NCI-H2171 treated with DMSO at 0.1 percent for 48 hours (cell line): ENCODE measurements at regions not wholly inside any gene's neighbourhood (a gene's known extent, or its start where the extent isn't known, plus 50 kb on each side); places are given as distances from the start of the nearest gene placed in this dataset.
"Not testable (repeated sequence)": the region's sequence is repeated elsewhere in the genome, so short reads cannot be mapped to it uniquely, and the experiment has no call there.

Experiments
- DNase-seq: peaks from one replicate; lab custom pipeline; 2025; lab: John Stamatoyannopoulos, UW

DNA sequence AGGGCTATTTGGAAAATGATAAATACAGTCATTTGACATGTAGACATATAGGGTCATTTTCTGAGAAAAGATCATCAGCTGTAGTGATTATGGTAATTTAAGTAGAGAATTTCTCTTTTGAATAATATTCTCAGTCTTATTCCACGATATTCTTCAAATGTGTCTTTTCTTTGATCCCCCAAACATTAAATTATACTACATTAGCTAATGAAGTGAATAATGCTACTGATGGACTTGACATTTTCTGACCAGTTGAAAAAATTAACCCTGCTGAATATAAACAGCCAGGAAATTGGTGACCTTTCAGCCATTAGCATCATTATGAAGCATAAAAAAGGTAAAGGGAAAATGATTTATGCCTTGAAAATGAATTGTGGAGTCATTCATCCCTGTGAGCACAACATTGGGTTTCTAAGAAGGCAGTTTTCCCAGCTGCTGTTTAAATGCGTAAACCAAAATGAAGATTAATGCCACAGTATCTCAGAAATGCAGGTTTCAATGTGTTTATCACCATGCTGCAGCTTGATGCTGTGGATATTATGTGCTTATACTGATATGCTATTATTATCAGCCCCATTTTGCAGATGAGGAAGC, 489.1 kb downstream of the KCTD16 start:
- no peak for DNase-seq

DNA sequence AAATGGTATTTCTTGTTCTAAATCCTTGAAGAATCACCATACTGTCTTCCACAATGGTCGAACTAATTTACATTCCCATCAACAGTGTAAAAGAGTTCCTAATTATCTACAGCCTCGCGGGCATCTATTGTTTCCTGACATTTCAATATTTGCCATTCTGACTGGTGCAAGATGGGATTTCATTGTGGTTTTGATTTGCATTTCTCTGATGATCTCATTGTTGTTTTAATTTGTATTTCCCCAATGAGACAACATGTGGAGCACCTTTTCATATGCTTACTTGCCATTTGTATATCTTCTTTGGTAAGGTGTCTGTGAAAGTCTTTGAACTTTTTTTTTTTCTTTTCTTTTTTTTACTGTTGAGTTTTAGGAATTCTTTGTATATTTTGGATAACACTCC, 473.6 kb downstream of the KCTD16 start:
- no peak for DNase-seq

DNA sequence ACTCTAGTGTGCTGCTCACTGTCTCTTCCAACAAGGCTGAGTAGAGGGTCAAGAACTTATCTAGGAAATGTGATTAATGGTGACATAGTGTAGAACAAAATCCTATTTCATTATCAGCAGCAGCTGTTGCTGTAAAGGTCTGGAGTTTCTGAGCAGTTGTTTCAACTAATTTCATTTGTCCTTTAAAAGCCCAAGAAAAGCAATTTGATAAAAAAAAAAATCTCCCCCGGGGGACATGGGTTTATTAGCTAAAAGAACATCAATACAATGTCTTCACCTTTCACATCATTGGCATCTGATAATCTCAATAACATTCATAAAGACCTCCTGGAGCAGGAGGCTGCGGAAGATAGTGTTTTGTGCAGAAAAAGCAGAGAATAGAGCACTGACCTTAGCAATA, 468.1 kb downstream of the KCTD16 start:
- DNase-seq, result no peak

DNA sequence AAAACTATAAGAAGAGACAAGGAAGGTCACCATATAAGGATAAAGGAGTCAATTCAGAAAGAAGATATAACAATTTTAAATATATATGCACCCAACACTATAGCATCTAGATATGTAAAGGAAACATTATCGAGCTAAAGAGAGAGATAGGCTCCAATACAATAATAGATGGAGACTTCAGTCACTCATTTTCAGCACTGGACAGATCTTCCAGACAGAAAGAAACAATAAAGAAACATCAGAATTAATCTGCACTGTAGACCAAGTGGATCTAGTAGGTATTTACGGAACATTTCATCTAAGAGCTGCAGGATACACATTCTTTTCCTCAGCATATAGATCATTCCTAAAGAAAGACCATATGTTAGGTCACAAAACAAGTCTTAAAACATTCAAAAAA, 463.5 kb downstream of the KCTD16 start:
- DNase-seq, result no peak

DNA sequence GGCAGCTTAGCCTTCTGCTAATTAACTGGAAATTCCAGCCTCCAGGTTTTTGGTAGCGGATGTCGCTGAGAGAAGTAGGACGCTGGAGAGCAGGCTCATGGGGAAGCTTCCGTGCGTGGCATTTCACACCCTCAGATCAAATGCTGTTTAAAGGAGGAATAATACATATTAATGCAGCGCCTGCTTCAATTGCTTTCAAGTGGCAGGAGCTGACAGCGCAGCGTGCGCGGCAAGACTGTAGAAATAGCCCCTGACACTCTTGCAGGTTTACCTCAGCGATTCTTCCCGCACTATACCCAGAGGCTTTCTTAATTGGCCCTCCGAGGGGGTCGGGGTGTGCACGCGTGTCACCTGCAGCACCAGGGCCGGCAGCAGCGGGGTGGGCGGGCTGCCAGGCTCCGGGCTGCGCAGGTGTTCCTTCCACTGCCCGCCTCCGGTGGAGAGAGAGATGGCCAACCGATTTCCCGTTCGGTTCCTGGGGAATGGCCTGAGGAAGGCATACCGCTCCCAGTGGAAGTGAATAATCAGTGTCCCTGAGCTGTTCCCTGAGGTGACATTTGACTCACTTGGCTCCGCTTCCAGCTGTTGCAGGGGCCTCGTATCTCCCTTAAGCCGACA, 427.9 kb downstream of the KCTD16 start:
- peak; percentile 49 for DNase-seq

DNA sequence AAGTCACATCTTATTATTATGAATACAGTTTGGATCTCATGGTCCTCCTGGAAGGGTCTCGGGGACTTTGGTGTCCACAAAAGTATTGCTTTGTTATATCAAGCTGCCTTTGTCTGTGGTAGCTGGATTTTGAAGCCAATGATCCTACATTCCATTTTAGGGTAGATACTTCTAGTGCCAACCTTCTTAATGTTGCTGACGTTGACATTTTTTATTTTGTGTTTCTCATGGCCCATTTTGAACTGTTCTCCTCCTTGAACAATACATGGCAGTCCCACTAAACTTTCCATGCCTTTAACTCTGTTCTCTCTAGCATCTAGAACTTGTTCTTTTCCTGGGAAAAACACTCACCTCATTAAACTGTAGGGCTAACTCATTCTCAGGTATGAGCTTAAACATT, 425.8 kb downstream of the KCTD16 start:
- no peak for DNase-seq

DNA sequence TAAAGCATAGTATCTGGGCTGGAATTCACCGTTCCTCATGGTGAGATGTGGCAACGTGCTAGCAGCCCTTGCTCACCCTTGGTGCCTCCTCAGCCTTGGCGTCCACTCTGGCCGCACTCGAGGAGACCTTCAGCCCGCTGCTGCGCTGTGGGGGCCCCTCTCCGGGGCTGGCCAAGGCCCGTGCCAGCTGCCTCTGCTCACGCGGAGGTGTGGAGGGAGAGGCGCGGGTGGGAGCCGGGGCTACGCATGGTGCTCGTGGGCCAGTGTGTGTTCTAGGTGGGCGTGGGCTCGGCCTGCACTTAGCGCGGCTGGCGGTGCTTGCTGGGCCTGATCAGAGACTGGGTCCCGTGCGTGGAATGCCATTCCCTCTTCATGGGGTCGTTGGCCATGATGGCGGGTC, 424.2 kb downstream of the KCTD16 start:
- DNase-seq, result no peak

DNA sequence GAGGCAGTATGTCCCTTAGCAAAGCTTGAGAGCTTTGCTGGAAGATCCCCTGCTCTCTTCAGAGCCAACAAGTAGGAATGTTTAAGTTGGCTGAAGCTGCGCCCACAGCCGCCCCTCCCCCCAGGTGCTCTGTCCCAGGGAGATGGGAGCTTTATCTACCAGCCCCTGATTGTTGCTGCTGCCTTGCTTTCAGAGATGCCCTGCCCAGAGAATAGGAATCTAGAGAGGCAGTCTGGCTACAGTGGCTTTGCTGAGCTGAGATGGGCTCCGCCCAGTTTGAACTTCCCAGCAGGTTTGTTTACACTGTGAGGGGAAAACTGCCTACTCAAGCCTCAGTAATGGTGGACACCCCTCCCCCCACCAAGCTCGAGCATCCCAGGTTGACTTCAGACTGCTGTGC, 423.6 kb downstream of the KCTD16 start:
- not testable (repeated sequence) for DNase-seq

DNA sequence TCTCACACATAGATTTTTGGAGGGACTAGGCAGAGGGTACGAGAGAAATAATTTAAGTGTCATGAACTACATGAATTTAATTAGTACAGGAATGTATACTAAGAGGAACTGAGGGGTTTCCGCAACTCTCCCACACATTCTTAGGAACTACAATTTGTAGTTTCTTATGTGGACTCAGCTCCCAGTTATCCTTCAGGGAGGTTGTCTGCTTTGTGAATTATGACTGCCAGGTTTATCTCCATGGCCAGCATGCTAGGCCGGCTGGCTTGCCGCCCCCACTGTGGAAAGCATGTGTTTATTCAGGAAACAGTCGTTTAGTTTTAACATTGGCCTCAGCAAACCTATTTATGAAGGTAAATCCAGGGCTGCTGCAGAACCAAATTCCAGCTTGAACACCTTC, 415.0 kb downstream of the KCTD16 start:
- no peak for DNase-seq

DNA sequence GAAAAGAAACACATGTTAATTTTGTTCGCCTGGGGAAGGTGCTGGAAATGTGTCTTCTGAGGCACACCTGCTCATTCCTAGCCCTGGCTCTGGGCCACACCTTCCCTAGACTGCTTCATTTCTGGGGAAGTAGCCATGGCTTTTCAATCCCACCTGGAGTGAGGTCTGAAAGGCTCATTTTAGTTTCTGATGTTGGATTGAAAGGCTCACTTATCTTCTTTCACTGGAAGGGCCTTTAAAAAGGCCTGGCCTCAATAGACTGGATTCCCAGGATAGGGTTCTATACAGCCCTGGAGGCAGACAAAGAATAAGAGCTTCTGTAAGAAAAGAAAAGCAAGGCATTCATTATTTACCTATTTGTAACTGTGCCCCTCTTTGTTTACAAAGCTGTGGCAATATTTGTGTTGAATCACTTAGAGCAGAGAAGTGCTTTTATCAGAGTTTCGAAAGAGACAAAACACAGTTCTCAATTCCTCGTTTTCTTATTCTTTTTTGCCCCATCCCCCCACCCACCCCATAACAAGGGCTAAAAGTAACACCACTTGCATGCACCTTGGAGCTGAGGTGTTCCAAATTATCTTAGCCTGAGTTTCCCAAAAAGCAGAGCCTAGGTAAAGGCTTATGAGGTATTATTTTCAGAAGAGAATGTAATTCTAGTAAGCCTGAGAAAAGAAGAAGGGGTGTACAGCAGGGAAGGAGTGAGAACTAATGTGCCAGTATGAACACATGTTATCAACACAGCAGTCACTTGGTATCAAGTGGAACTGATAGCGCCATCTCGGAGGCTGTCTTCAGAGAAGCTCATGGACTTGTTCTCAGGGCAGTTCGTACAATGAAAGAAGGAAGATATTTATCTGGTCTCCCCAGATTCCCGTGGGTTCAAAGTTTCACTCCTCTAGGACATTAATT, 413.1 kb downstream of the KCTD16 start:
- no peak for DNase-seq

DNA sequence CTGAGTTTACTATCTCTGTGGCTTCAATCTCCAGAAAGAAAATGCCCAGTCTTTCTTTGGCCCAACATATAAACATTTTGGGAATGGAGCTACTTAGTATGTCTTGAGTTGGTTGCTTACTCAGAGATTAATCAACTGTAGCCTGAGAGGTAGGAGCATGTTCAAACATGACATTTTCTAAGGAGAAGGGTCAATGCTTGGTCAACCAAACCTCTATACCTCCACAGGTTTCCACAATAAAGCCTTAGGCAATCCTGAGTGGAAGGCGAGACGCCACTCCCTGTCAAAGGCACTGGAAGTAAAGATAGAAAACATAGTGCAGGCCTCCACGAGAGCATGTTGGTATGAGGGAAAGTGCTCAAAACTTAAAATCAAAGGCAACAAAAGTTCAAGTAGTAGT, 411.4 kb downstream of the KCTD16 start:
- DNase-seq, result no peak

DNA sequence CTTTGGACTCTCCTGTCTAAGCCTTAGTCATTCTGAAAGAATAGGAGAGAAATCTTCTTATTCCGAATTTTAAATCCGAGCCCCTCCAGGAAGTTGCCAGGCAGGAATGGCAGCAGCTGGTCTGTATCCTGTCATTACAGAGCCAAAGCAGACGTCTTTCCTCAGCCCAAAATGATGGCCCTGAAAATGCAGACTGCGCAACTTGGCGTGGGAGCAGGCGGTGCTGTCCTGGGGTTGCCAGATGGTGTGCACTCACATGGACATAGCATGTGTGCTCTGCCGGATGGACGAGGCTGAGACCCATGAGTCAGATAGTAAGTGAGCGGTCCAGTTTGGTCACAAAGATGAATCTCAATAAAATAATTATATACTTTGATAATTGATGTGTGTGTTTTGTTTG, 410.4 kb downstream of the KCTD16 start:
- no peak for DNase-seq

DNA sequence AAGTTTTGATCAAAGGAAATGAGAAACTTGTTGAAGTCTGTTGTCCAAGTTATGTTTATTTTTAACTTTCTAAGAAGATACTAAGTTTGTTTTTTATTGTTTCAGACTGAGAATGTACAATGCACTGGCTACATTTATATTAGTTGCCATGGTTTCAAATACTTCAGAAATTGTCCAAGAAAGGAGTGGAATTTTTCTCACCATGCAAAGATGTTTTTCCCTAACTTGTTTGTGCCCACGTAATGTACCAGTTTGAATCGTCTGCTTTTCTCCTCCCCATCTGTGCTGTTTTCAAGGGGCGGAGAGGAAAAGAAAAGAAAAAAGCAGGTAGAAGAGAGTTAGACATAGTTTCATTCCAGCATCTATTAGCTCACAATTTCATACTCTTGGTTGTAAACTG, 407.0 kb downstream of the KCTD16 start:
- no peak for DNase-seq

DNA sequence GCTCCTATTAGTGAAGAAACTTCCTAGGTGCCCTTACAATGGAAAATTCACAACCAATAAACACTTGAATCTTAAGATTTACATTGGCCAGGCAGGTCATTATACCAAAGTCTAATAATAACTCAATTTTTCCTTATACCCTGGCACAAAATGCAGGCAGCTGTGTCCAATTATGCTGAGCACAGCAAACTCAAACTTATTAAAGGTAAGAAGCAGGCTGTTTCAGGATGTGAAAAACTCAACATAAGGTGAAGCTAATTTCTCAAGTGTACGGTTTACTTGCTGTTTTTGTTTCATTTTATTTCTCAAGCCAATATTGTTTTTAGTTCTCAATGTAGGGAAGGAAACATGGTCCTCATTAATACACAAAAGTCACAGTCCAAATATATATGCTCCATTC, 405.1 kb downstream of the KCTD16 start:
- DNase-seq, result no peak

DNA sequence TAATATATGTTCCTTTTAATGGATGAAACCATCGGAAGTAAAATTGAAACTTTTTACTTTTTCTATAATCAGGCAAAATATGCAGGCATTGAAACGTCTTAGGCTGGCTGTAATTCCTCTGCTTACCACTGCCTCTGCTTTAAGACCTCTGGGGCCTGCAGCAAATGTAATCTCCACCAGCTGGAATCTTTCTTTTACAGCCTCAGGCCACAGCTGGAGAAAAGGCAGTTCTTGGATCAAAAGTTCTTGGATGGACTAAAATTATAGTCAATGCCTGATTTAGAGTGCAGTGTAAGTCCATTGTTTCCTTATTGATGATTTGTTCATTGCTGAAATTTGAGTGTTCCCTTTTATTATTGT, 396.7 kb downstream of the KCTD16 start:
- no peak for DNase-seq

DNA sequence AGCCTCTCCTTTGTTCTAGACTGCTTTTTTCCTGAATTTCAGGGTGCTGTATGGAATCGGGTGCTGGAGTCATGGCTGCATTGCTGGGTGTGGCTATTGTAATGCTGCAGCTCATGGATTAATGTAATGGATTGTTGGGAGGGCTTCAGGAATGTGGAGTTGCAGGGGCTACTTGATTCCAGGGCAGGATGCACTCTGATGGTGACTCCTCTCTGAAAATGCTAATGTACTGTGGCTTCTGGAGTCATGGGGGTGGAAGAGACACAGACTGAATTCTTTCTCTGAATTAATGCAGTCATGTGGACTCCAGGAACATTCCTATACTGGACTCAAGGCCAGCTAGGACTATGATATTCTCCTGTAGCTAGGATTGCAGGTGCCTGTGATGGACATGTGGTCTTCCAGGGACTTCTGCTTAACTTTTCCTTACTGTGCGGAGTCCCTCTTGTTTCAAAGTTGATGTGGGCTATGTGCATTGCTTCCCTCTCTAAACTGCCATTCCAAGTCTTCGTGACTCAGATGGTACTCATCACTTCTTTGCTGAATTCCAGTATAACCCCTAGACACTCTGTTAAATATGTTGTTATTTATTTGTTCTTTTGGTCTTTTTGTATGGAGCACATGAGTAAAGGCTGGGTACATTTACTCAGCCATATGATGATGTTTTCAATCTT, 396.2 kb downstream of the KCTD16 start:
- DNase-seq, result no peak

DNA sequence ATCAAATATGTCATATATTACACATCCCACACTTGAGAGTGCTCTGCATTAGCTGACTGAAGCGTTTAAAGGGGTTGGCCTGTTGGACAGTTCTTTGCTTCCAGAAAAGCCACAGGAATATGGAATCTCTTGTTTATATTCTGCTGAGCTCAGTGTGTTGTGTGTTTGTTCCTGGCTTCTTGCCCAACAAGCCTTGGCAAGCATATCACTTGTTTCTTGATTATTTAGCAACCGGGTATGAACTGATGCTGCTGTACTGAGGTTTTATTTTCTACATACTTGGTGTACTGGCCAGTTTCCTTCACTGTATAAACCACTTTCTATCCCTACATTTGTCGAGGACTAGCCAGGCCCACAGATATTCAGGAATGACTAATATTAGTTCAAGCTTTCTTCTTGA, 378.9 kb downstream of the KCTD16 start:
- no peak for DNase-seq

DNA sequence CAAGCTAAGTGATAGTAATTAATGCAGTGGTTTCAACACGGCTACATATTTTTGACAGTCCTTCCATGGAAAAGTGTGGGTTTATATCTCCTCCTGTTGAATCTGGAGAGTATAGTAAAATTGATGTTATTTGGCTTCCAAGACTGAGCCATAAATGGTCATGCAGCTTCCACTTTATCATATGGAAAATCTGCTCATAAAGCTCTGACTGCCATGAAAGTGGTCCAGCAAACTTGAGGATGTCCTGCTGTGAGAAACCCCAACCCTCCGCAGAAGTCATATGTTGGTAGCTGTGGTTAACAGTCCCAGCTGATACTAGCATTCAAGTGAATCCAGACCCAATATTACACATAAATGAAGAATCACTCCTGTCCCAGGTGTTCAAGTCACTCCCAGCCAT, 378.3 kb downstream of the KCTD16 start:
- DNase-seq, result no peak

DNA sequence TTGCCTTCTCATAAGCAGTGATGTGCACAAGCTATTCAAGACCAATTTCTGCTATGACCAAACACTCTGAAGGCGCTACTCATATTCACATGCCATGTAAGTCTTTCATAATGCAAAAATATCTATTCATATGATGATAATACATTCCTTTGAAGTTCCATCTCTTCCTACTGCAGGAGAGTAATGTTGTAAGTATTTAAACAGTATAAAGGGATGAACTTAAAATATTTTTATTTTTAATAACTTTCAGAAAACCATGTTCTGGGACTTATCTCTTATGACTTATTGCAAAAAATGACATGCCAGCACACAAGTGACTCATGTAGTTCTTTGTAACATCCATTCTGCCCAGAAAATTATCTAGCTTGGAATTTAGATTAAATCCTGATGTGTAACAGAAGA, 376.4 kb downstream of the KCTD16 start:
- no peak for DNase-seq

DNA sequence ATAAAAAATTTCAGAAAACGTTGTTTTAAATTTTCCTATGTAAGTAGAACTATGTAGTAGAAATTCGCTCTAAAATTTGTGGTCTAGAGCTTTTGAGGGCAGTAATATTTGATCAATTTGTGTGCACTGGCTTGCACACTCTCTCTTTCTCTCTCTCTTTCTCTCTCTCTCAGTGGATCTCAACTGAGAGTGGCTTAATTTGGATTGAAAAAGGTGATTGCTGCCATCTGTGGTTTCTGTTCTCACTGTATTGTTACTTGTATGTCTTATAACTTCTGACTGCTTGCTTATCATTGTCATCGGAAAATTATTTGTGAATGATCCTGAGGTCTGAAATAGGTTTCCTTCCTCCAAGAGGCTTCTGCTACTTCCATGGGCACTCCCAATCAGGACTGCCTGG, 368.2 kb downstream of the KCTD16 start:
- DNase-seq, result no peak
